K562 (cell line): ENCODE measurements at regions not wholly inside any gene's neighbourhood (a gene's known extent, or its start where the extent isn't known, plus 50 kb on each side); places are given as distances from the start of the nearest gene placed in this dataset.

Experiments
- ATAC-seq: fragments of 200-7000 bp; cut with Tn5 transposase; 3 replicates; pipeline ENCODE4 v1.9.1; 2020; ENCODE audit warnings: moderate library complexity
- BruUV-seq: library from RNA; stranded (reverse); fragments of 400-500 nt; replicated peaks from 2 replicates; lab custom pipeline; 2021; lab: Mats Ljungman, UMichigan
- CTCF ChIA-PET: fragments of 300-600 bp; formaldehyde crosslinking; extraction: SDS; loops from one replicate; lab custom pipeline; 2021; ENCODE audit warnings: low intra/inter-chr PET ratio; lab: Yijun Ruan, JAX
- POLR2A ChIA-PET: fragments of 300-600, 350-650 bp; sonication (Branson Sonifier 250); formaldehyde crosslinking; extraction: SDS; loops from one replicate; lab custom pipeline; 2021; ENCODE audit warnings: antibody characterized with exemption, inconsistent platforms; lab: Yijun Ruan, JAX
- DNase-seq, 4 experiments: peaks; one replicate each; pipeline versions ENCODE4 v3.0.0 to v3.0.0-alpha.2; 2011 to 2018; ENCODE audit warnings: low spot score in 3 of 4, mixed read lengths in 3 of 4; ENCODE audit errors: extremely low read depth in 1 of 4
- FAIRE-seq: peaks from 2 replicates; lab custom pipeline; 2011; peaks lifted over from hg19 to GRCh38; lab: Jason Lieb, UNC
- H2AFZ ChIP-seq: 2 replicates; pipeline ENCODE4 v1.6.0; 2011; ENCODE audit warnings: low read depth, low read length, control low read depth, inconsistent platforms
- H3K27ac ChIP-seq: fragments of 200-600 bp; 3 replicates; pipeline ENCODE4 v1.8.0; 2011; ENCODE audit warnings: low read depth, mild to moderate bottlenecking, control low read depth, inconsistent platforms, low read length, moderate library complexity, mixed read lengths; ENCODE audit errors: extremely low read depth
- H3K27me3 ChIP-seq, 2 experiments: fragments of 300-600 bp in 1 of 2; 2 replicates in 1 of 2; 3 replicates in 1 of 2; pipeline versions ENCODE4 v1.6.0 to v1.8.0; 2011; ENCODE audit warnings: inconsistent platforms in 2 of 2, low read length in 2 of 2, mild to moderate bottlenecking in 1 of 2, mixed read lengths in 1 of 2, moderate library complexity in 1 of 2; ENCODE audit not compliant: control insufficient read depth in 2 of 2, insufficient read depth in 2 of 2
- H3K36me3 ChIP-seq: fragments of 300-600 bp; 3 replicates; pipeline ENCODE4 v1.8.0; 2011; ENCODE audit warnings: mild to moderate bottlenecking, low read length, inconsistent platforms; ENCODE audit not compliant: control insufficient read depth, insufficient read depth
- H3K4me1 ChIP-seq, 2 experiments: fragments of 200-600 bp in 1 of 2; replicated peaks in 1 of 2; 2 replicates in 1 of 2; 3 replicates in 1 of 2; pipeline versions ENCODE4 v1.5.1 to v1.8.0; 2011; ENCODE audit warnings: inconsistent platforms in 2 of 2, low read length in 2 of 2, mild to moderate bottlenecking in 1 of 2, mixed read lengths in 1 of 2, moderate library complexity in 1 of 2; ENCODE audit not compliant: control insufficient read depth in 2 of 2, insufficient read depth in 2 of 2
- H3K4me2 ChIP-seq: 2 replicates; pipeline ENCODE4 v1.6.1; 2011; ENCODE audit warnings: low read length, control low read depth, inconsistent platforms, mixed read lengths; ENCODE audit not compliant: insufficient read depth
- H3K4me3 ChIP-seq: fragments of 200-600 bp; sonication (generic), shearing (Covaris generic); 2 replicates; pipeline ENCODE4 v1.5.1; 2016; ENCODE audit warnings: control low read depth, inconsistent platforms
- H3K79me2 ChIP-seq: fragments of 200-600 bp; 3 replicates; pipeline ENCODE4 v1.8.0; 2011; ENCODE audit warnings: low read length, inconsistent platforms; ENCODE audit not compliant: control insufficient read depth, insufficient read depth
- H3K9ac ChIP-seq, 2 experiments: 2 replicates each; pipeline versions ENCODE4 v1.6.0 to v1.6.1; 2011; ENCODE audit warnings: low read depth in 2 of 2, low read length in 2 of 2, control low read depth in 1 of 2, inconsistent platforms in 1 of 2, mild to moderate bottlenecking in 1 of 2, mixed read lengths in 1 of 2; ENCODE audit not compliant: insufficient read depth in 1 of 2
- H3K9me1 ChIP-seq: one replicate; pipeline ENCODE4 v1.6.0; 2011; ENCODE audit warnings: inconsistent platforms, mild to moderate bottlenecking, low read length, moderate library complexity; ENCODE audit not compliant: control insufficient read depth, insufficient read depth
- H3K9me3 ChIP-seq: replicated peaks from 2 replicates; pipeline ENCODE4 v1.5.1; 2011; ENCODE audit warnings: low read depth, low read length, inconsistent platforms; ENCODE audit not compliant: control insufficient read depth, insufficient read depth
- H4K20me1 ChIP-seq: replicated peaks from 2 replicates; pipeline ENCODE4 v1.6.1; 2011; ENCODE audit warnings: low read length, inconsistent platforms, mixed read lengths; ENCODE audit not compliant: control insufficient read depth, insufficient read depth
- BHLHE40 ChIP-seq: IDR thresholded peaks from 2 replicates; pipeline ENCODE4 v1.6.1; 2011; ENCODE audit warnings: low read length, improper control_type of control experiment
- GABPB1 ChIP-seq: sonication (generic); formaldehyde crosslinking; IDR thresholded peaks from 2 replicates; pipeline ENCODE4 v1.8.0; 2022; ENCODE audit warnings: mild to moderate bottlenecking, missing genetic modification reagents
- NR1H2 ChIP-seq: sonication (generic); formaldehyde crosslinking; IDR thresholded peaks from 2 replicates; pipeline ENCODE4 v1.4.0; 2020; ENCODE audit warnings: mild to moderate bottlenecking, missing genetic modification reagents
- NR2F6 ChIP-seq: fragments of 450-650 bp; formaldehyde crosslinking; IDR thresholded peaks from 2 replicates; pipeline ENCODE4 v1.4.0; 2020; ENCODE audit warnings: mild to moderate bottlenecking
- RBM15 ChIP-seq: fragments of 200-400 bp; formaldehyde crosslinking; IDR thresholded peaks from 2 replicates; pipeline ENCODE4 v1.6.1; 2018; ENCODE audit warnings: mild to moderate bottlenecking, low read length, moderate library complexity; ENCODE audit not compliant: insufficient read depth
- SAFB2 ChIP-seq: fragments of 200-400 bp; formaldehyde crosslinking; IDR thresholded peaks from 2 replicates; pipeline ENCODE4 v1.6.1; 2018; ENCODE audit warnings: borderline replicate concordance, low read length, low read depth, moderate library complexity; ENCODE audit not compliant: severe bottlenecking
- SREBF1 ChIP-seq: fragments of 150-350 bp; IDR thresholded peaks from 2 replicates; pipeline ENCODE4 v1.6.1; 2014; ENCODE audit warnings: antibody characterized with exemption, low read depth, low read length, borderline replicate concordance
- STAT5A ChIP-seq: IDR thresholded peaks from 2 replicates; pipeline ENCODE4 v1.6.1; 2012; ENCODE audit warnings: low read length, inconsistent platforms, borderline replicate concordance
- TEAD1 ChIP-seq, 2 experiments: fragments of 450-650 bp in 1 of 2; sonication (generic) in 1 of 2; formaldehyde crosslinking; IDR thresholded peaks; 2 replicates each; pipeline versions ENCODE4 v1.4.0 to v1.8.0; 2020 to 2022; ENCODE audit warnings: mild to moderate bottlenecking in 2 of 2, missing genetic modification reagents in 1 of 2
- THRAP3 ChIP-seq: fragments of 450-650 bp; IDR thresholded peaks from 2 replicates; pipeline ENCODE4 v1.6.1; 2016; ENCODE audit warnings: mild to moderate bottlenecking, inconsistent platforms, borderline replicate concordance
- ZKSCAN3 ChIP-seq: fragments of 250-450 bp; sonication (Bioruptor Pico); IDR thresholded peaks from 2 replicates; pipeline ENCODE4 v1.4.0; 2020
- WGBS: fragments of 100-300 bp; shearing (Covaris generic); methylation state at CpG from one replicate; pipeline ENCODE4 v1.1.6; 2016; ENCODE audit warnings: low coverage, mixed read lengths; ENCODE audit not compliant: insufficient coverage; ENCODE audit errors: missing lambda C conversion rate; 5-methylcytosine and 5-hydroxymethylcytosine counted together
- in situ Hi-C: fragments of 300-500 bp; cut with MboI; formaldehyde crosslinking; loops from 4 replicates; pipeline ENCODE4 v1.15.0; 2018; ENCODE audit warnings: inconsistent platforms, mixed read lengths
- intact Hi-C: fragments of 100-400 bp; cut with micrococcal nuclease; formaldehyde crosslinking; loops from 2 replicates; pipeline ENCODE4 v1.14.2; 2022
- TF ChIP-seq, protein P1 (sequence below): fragments of 450-650 bp; IDR thresholded peaks from 2 replicates; pipeline ENCODE4 v1.6.1; 2017; ENCODE audit warnings: antibody characterized with exemption, mild to moderate bottlenecking

DNA sequence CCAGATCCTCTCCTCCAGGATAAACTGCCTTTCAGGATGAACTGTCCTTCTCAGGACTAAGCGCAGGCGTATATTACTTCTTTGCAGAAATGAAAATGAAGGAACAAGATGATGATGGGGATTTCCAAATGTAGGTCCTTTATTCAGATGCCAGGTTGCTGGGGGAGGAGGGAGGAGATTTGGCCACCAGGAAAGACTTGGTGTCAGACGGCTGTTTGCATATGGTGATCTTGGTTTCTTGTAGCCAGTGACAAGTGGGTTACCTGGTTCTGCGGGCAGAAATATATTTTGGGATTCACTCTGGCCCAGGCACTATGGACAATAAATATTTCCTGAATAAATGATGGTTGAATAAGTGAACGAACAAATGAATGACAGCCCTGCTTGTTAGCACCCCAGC lies 243.4 kb downstream of the MIAT start (continued):
- no peak for TF ChIP-seq RBM15
- no peak for TF ChIP-seq SREBF1
- TF ChIP-seq ZKSCAN3 (CRISPR knock-in tag) = no peak
- TF ChIP-seq NR1H2 = no peak
- TF ChIP-seq SAFB2 = no peak
- no peak for TF ChIP-seq TEAD1 (CRISPR knock-in tag; IDR thresholded peaks at IDR 0.05)
- TF ChIP-seq STAT5A = no peak

DNA sequence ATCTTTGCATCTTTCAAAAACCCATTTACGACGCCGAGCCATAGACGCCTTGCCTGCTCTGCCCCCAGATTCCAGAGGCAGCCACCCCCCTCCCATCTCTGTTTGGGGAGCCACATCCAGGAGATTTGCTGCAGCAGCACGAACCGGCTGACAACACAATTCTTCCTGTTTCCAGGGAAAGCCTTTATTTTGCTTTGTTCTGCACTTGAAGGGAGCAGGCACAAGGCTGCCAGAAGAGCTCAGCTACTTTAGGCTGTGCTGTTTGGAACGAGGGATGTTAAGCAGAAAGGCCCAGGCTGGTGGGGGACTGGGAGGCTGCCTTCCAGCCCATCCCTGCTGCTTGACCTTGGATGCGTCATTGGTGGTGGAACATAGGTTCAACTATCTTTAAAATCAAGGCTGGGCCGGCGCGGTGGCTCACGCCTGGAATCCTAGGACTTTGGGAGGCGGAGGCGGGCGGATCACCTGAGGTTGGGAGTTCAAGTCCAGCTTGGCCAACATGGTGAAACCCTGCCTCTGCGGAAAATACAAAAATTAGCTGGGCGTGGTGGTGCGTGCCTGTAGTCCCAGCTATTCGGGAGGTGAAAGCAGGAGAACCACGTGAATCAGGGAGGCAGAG lies 243.9 kb downstream of the MIAT start:
- in situ Hi-C loops (no loop called here), intact Hi-C loops (no loop called here)
- no peaks in the 10 kb centered on the region for H3K9me1 ChIP-seq
- no peak overlapping the region for H3K4me3 ChIP-seq
- no peak overlapping the region for H2AFZ ChIP-seq
- no peak for ATAC-seq
- DNase-seq = no peak
- no peak for FAIRE-seq
- 0% methylated on average over 18 of the region's 20 CpGs for WGBS
- POLR2A ChIA-PET = no interaction called here
- H3K27ac ChIP-seq = no peak overlapping the region
- no TSS peak for BruUV-seq
- no peaks in the 10 kb centered on the region for H3K4me1 ChIP-seq
- peaks cover 0 to 16% of the 10 kb centered on the region in 2 experiments; a peak in 3 of 5 replicates for H3K27me3 ChIP-seq
- H4K20me1 ChIP-seq = 0 out of 2 replicates have a peak, but pooled peaks cover 3% of the 10 kb centered on the region
- H3K9ac ChIP-seq = no peak overlapping the region
- H3K4me2 ChIP-seq = no peak overlapping the region
- H3K79me2 ChIP-seq = no peaks in the 10 kb centered on the region
- H3K9me3 ChIP-seq = no peaks in the 10 kb centered on the region
- CTCF ChIA-PET = interaction anchor here (0.7 kb wide), 1 partner anchor 28 kb away, joined by 4 read pairs; no protein-coding TSS in a partner anchor
- H3K36me3 ChIP-seq = no peaks in the 10 kb centered on the region
- TF ChIP-seq NR2F6 (CRISPR knock-in tag) (no peak), THRAP3 (no peak), GABPB1 (CRISPR knock-in tag) (no peak), BHLHE40 (no peak)
- TF ChIP-seq, protein P1, sequence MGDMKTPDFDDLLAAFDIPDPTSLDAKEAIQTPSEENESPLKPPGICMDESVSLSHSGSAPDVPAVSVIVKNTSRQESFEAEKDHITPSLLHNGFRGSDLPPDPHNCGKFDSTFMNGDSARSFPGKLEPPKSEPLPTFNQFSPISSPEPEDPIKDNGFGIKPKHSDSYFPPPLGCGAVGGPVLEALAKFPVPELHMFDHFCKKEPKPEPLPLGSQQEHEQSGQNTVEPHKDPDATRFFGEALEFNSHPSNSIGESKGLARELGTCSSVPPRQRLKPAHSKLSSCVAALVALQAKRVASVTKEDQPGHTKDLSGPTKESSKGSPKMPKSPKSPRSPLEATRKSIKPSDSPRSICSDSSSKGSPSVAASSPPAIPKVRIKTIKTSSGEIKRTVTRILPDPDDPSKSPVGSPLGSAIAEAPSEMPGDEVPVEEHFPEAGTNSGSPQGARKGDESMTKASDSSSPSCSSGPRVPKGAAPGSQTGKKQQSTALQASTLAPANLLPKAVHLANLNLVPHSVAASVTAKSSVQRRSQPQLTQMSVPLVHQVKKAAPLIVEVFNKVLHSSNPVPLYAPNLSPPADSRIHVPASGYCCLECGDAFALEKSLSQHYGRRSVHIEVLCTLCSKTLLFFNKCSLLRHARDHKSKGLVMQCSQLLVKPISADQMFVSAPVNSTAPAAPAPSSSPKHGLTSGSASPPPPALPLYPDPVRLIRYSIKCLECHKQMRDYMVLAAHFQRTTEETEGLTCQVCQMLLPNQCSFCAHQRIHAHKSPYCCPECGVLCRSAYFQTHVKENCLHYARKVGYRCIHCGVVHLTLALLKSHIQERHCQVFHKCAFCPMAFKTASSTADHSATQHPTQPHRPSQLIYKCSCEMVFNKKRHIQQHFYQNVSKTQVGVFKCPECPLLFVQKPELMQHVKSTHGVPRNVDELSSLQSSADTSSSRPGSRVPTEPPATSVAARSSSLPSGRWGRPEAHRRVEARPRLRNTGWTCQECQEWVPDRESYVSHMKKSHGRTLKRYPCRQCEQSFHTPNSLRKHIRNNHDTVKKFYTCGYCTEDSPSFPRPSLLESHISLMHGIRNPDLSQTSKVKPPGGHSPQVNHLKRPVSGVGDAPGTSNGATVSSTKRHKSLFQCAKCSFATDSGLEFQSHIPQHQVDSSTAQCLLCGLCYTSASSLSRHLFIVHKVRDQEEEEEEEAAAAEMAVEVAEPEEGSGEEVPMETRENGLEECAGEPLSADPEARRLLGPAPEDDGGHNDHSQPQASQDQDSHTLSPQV = no peak
